ENCODE measurements at regions not wholly inside any gene's neighbourhood (a gene's known extent, or its start where the extent isn't known, plus 50 kb on each side); places are given as distances from the start of the nearest gene placed in this dataset.
"Not testable (repeated sequence)": the region's sequence is repeated elsewhere in the genome, so short reads cannot be mapped to it uniquely, and the experiment has no call there.

DNA sequence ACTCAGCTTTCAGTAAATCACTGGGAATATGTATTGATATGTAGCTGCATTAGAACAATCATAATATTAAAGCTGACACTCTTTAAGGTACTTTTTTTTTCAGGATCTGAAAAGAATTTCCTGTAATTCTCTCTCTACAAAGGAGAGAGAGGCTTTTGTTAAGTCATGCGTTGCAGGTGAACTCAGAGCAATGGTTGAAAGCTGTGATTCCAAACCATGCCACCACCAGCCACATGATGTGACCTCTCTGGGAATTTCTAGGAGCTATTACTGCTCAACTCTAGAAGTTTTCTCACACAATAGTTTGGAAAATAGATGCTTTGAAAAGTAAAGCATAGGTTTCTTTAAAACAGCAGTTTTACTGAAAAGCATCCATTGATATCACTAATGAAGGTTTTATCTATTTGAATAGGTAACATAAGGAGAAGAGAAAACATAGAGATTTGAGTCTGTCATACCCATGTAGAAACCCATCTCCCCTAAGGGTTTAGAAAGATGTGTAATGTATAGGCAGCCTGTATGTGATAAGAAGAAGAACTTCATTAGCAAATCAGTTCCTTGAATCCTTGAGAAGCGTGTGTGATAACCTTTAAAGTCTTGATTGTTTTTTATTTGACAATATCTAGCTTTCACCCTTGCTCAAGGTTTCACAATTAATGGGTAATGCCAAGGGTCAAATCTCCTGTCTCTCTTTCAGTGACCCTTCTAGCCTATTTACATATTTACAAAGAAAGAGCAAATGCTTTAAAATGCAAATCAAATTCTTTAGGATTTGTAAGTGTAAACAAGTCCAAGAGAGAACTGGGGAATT lies 161.0 kb upstream of the ANKRD50 start:
- no peak for DNase-seq

DNA sequence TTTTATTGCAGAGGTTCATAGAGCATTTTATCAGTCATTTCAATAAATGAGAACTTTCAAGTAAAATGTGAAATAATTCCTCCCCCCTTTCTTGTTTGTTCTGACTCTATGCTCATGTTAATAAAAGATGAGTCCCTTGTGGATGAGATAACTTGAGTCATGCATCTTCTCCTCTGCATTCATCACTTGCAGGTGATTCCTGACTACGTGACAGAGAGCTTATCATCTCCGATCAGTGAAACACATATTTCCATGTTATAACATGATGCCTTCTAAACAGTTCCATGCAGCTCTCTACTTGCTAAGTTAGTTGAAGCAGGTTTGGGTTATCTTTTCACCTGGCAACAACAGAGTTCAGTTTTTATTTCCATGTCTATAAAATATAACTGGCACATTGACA lies 160.1 kb upstream of the ANKRD50 start:
- DNase-seq: no peak

DNA sequence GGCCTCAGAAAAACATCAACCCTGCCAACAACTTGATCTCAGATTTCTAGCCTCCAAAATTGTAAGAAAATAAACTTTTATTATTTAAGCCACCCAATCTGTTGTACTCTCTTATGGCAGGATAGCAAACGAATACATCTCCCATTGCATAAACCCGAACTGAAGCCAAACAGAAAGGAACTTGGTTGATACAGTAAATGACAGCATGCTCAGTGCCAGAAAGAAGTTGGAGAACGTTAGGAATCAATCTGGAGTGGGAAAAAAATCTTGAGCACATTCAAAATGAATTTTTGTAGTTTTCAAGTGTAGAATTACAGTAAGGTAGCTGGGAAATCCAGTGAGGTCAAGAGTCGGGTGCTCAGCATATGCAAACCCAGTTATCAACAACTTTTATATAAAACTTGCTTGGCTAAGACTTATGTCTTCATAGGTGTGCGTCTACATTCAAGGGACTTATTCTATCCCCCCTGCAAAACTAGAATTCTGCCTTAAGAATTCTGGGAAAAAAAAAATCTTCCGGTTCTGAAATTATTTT lies 157.5 kb upstream of the ANKRD50 start:
- DNase-seq: no peak

DNA sequence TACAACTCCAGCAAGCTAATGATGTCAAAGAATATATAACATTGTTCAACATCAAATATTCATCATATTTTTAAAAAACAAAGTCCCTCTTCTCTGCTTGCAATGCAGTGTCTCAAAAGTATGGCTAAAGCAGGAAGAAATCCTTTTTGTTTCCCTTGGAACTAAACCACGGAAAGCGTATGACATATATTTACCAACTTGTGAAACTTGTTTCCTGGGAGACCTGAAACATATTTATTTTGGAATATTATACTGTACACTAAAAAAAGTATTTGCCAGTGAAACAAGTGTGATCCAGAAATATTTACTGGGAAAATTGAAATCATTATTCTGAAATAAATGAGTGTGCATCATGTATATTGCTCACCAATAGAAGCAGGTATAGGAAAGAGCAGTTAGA lies 156.0 kb upstream of the ANKRD50 start:
- DNase-seq: no peak

DNA sequence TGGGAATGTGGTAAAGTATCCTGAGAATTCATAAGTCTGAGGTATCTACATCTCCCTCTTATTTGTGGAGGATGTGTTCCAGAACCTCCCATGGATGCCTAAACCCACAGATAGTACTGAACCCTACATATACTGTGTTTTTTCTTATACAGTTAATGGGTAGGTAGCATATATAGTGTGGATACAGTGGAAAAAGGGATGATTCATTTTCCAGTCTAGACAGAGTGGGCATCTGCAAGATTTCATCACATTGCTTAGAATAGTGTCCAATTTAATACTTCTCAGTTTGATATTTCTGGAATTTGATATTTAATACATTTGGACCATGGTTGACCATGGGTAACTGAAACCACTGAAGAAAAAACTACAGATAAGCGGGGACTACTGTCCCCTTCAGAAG lies 155.0 kb upstream of the ANKRD50 start:
- DNase-seq: no peak

GRCh38 chr4:124866301-124866700 lies 153.8 kb upstream of the ANKRD50 start:
- DNase-seq: no peak

DNA sequence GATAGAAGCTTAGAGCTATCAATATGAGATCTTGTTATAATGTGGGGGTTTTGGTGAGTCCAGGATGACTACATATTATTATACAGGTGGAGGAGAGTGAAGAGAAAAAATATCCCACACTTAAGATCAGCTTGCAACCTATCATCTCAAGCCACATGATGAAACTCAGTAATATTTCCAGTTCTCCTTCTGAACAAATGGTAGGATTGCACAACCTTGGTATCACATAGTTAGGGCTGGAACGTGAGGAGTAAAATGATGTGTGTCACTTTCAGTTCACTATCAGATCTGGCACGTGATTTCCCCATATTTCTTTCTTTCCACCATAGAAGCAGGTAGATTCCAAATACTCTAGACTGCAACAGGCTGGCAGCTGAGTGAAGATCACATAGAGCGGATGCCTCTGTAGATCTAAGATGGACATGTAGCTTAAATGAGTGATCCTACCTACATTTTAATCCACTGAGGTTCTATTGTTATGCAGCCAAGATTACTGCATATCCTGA lies 150.6 kb upstream of the ANKRD50 start:
- DNase-seq: no peak

GRCh38 chr4:124862261-124862660 lies 149.7 kb upstream of the ANKRD50 start:
- DNase-seq: no peak

DNA sequence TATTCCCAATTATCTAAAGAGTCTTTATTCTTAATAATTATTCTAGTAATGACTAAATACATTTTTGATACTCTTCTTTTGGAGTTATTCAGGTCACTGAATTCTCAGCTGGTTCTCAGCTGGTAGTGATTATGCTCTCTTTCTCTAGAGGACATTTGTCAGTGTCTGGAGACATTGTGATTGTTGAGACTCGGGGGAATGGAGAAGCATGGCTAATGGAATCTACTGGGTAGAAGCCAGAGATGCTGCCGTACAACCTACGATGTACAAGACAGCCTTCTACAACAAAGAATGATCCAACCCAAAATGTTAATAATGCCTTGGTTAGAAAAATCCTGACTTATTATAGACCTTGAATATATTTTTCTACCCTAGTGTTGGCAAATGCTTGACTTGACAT lies 149.2 kb upstream of the ANKRD50 start:
- DNase-seq: no peak

GRCh38 chr4:124854968-124855367 lies 142.4 kb upstream of the ANKRD50 start:
- no peak for DNase-seq

- DNase-seq: no peak
Measured at GRCh38 chr4:124851741-124852140, 139.2 kb upstream of the ANKRD50 start.

DNA sequence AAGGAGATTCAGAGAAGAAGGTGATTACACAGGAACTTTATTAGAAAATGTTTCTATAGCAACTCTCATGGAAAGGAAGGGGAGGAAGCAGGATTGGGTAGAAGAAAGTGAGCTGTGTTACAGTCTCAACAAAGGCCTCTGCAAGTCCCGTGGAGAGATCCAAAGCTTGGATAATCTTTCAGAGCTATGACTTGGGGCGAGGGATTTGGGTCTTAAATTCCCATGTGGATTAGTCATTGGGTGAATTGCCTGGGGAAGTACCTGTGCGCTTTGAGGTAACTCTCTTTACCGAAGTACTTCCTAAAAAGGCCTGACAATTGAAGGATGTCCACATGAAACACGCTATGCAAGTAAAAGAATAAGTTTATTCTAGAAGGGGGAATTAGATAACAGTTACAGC lies 133.8 kb upstream of the ANKRD50 start:
- no peak for DNase-seq

DNA sequence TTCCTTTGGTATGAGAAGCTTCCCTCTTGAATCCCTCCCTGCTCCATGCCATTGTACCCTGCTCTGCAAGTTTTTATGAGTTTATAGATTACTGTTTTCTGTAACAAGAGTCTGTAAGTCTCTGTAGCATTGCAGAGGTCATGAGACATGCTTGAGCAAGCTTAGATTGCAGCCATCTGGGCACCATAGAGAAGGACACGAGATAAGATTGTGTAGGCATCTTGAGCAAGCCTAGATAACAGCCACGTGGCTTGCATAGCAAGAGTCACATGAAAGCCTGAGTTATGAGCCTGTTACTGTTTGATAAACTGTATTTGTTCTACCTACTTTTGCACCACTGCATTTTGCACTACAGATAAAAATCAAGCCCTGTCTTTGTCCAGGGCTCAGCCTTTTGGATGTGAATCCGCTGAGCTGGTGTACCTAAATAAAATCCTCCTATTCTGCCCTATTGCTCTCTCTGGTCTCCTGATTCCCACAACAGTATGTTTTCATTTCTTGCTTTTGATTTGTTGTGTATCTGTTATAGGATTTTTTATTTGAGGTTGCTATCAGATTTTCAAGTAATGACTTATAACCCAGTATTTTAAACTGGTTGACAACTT lies 127.4 kb upstream of the ANKRD50 start:
- no peak for DNase-seq

GRCh38 chr4:124833831-124834505 lies 121.4 kb upstream of the ANKRD50 start:
- DNase-seq: no peak

DNA sequence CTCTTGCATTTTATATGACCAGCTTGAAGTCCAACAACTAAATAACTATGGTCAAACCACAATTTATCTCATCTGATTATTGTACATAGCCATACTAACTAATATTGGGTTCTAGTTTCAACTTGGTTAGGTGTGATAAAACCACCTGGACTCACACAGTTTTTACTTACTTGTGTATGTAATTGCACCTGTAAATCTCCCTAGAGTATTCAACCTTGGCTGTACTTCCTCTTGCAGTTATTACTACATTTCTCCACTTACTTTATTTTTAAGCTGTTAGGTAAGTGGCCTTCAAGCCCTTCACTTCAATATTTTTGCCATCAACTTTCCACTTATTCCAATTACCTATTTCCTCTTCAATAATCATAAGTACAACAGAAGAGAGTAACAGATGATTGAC lies 115.8 kb upstream of the ANKRD50 start:
- DNase-seq: no peak

DNA sequence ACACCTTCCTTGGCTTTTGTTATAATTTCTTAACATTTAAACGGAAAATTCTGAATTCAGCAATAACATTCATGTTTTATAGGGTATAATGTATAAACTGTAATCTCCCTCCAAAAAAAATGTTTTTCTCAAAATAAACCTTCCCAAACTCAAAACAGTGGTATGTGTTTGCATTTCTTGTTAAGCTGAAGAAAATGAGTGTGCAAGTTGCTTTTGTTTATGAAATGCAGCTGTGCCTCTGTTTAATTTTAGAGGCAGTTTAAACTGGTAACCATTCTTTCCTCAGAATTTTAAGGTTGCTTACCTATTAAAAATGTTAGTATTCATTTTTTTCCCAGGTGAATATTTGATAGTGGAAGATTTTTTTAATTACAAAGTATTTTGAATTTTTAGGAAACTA lies 105.0 kb upstream of the ANKRD50 start:
- DNase-seq: no peak

DNA sequence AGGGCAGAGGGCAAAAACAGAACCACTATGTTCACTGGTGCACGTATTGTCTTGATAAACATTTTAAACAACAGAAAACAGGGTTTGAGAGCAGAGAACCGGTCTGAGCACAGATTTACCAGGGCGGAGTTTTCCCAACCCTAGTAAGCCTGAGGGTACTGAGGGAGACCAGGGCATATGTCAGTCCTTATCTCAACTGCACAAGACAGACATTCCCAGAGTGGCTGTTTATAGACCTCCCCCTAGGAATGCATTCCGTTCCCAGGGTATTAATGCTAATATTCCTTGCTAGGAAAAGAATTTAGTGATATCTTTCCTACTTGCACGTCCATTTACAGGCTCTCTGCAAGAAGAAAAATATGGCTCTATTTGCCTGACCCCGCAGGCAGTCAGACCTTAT lies 99.7 kb upstream of the ANKRD50 start:
- not testable (repeated sequence) for DNase-seq

DNA sequence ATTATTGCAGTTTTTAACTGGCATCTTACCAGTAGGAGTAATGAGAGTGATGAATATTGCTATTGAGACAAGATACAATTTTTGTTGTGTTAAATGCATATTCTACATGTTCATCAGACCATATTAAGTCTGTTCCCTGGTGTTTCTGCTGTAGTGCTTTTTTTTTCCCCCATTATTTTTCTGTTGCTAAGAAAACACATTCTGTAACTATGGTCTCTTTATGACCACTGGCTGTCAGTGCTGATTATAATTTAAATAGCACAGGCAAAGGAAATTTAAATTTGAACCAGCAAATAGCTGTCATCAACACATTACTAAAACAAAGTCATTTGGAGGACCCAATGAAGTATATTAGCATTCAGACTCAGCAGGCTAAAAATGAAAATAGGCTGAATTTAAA lies 98.3 kb upstream of the ANKRD50 start:
- no peak for DNase-seq

- DNase-seq: no peak
Measured at GRCh38 chr4:124807421-124807820, 94.9 kb upstream of the ANKRD50 start.

GRCh38 chr4:124806403-124806802 lies 93.9 kb upstream of the ANKRD50 start:
- DNase-seq: no peak

DNA sequence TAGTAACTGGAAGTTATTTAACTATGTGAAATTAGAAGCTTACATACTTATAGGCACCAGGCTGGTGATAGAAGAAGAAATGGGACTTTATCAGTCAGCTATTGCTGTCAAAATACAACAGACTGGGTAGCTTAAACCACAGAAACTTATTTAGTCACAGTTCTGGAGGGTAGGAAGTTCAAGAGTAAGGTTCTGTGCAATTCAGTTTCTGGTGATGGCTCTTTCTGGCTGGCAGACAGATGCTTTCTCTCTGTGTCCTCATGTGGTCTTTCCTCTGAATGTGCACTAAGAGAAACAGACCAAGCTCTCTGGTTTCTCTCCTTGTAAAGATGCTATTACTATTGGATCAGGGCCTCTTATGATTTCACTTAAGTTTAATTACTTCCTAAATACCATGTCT lies 92.1 kb upstream of the ANKRD50 start:
- no peak for DNase-seq

- no peak for DNase-seq
Measured at GRCh38 chr4:124804041-124804440, 91.5 kb upstream of the ANKRD50 start.

DNA sequence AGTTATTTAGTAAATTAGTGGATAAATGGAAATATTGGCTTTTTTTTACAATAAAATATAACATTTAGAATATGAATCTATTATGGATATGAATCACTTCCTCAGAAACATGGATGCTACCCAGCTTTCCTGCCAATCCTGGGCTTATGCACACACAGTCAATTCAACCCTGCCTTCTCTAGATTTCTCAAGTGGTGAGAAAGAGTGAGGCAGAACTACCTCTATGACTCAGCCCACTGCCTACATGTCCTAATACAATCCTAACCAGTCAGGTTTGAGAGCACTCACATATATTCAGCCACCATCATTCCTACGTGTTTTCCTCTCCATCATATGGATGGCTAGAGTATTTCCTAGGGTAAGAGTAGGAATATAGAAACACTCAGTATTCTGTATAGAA lies 91.1 kb upstream of the ANKRD50 start:
- DNase-seq: no peak

GRCh38 chr4:124803026-124803425 lies 90.5 kb upstream of the ANKRD50 start:
- DNase-seq: no peak
